ENCODE measurements at regions not wholly inside any gene's neighbourhood (a gene's known extent, or its start where the extent isn't known, plus 50 kb on each side); places are given as distances from the start of the nearest gene placed in this dataset.
"Not testable (repeated sequence)": the region's sequence is repeated elsewhere in the genome, so short reads cannot be mapped to it uniquely, and the experiment has no call there.

DNA sequence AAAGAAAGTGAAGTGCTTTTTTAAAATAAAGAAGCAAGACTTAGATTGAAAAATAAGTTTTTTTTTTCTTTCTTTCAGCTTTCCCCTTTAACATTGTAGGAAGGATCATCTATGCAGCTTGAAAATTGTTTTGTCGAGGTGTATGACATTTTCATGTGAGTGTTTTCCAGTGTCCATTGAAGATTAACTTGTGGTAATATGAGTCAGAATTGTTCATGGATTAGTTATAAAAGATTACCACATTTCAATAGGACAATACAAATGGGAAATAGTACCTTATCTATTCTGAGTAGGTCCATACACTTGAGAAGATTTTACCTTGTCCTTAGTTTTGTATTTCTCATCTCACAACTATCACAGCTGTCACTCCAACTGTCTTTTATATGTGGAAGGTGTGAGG lies 1234.7 kb downstream of the NSUN3 start:
- Mint-ChIP-seq H3K27me3 (no peaks in the 10 kb centered on the region), H3K36me3 (no peaks in the 10 kb centered on the region), H3K4me3 (no peak overlapping the region), H3K9me3 (peaks cover 2% of the 10 kb centered on the region), H3K27ac (no peak overlapping the region), H3K4me1 (no peaks in the 10 kb centered on the region)
- DNase-seq (ENCODE audit: low spot score in 2 of 2) (no peak), ATAC-seq (ENCODE audit: low read depth) (no peak)

DNA sequence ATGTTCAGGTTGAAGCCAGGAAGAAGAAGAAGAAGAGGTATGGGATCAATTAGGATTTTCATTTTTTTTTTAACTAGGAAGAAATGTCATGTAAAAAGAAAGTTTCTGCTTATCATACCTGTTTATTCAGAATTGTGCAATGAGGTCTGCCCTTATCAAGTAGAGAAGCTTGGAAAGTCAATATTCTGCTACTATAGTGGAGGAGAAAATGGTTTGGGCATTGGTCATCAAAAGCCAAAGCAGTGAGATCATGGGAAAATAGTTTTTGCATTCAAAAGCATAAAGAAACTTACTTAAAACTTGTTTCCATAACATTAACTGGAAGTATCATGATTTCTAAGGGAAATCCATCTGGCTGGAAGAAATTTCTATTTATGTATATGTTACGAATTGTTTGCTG lies 1239.2 kb downstream of the NSUN3 start:
- Mint-ChIP-seq H3K27me3 (no peaks in the 10 kb centered on the region), H3K36me3 (no peaks in the 10 kb centered on the region), H3K9me3 (peaks cover 1% of the 10 kb centered on the region), H3K4me3 (no peak overlapping the region), H3K27ac (no peak overlapping the region), H3K4me1 (no peaks in the 10 kb centered on the region)
- DNase-seq (ENCODE audit: low spot score in 2 of 2) = no peak
- no peak for ATAC-seq (ENCODE audit: low read depth)

GRCh38 chr3:95310560-95310959 lies 1247.7 kb downstream of the NSUN3 start:
- Mint-ChIP-seq H3K27ac (no peak overlapping the region), H3K4me3 (no peak overlapping the region), H3K4me1 (no peaks in the 10 kb centered on the region), H3K36me3 (no peaks in the 10 kb centered on the region), H3K27me3 (no peaks in the 10 kb centered on the region), H3K9me3 (peaks cover 3% of the 10 kb centered on the region)
- ATAC-seq (ENCODE audit: low read depth) = no peak
- DNase-seq (ENCODE audit: low spot score in 2 of 2) = no peak

GRCh38 chr3:95311272-95311671 lies 1248.4 kb downstream of the NSUN3 start:
- Mint-ChIP-seq H3K4me3 (no peak overlapping the region), H3K36me3 (no peaks in the 10 kb centered on the region), H3K27ac (no peak overlapping the region), H3K27me3 (no peaks in the 10 kb centered on the region), H3K9me3 (peaks cover 3% of the 10 kb centered on the region), H3K4me1 (no peaks in the 10 kb centered on the region)
- DNase-seq (ENCODE audit: low spot score in 2 of 2) (no peak), ATAC-seq (ENCODE audit: low read depth) (no peak)

DNA sequence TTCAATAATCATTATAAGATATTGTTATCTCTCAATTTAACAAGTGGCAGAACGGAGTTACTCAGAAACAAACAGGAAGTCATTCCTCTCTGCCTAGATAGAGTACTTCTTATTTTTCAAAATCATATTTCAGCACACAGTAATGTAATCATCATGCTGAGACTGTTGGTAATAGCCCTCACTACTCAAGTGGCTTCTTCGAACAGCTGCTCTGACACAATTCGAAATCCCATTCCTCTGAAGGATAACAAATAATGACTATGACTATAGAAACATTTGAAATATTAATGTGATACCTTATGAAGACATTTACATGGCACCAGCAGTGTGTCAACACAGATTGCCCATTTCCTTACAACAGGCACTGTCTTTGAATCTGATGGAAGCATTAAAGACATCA lies 1249.8 kb downstream of the NSUN3 start:
- Mint-ChIP-seq H3K4me3 (no peak overlapping the region), H3K36me3 (no peaks in the 10 kb centered on the region), H3K27ac (no peak overlapping the region), H3K27me3 (no peaks in the 10 kb centered on the region), H3K4me1 (no peaks in the 10 kb centered on the region), H3K9me3 (peaks cover 6% of the 10 kb centered on the region)
- no peak for ATAC-seq (ENCODE audit: low read depth)
- no peak for DNase-seq (ENCODE audit: low spot score in 2 of 2)

DNA sequence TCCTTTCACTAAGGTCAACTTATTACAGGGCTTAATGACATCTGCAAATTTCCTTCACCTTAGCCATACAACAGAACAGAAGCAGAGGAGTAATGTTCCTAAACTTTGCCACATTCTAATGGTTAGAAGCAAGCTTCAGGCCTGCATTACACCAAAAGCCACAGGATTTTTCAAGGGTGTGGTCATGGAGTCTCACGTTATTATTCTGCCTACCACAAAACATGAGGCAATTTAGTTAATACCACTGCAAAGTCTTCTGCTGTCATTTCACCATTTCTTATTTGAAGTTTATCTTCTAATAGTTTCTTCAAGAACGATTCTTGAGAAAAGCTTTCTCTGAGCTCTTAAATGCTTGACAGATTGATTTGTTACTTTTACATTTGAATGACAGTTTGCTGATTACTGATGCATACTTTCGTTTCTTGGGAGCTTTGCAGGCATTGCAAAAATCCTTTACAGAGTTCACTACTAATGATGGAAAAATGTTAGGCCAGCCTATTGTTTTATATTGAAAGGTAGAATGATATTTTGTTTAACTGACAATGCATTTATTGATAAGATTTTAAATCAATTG lies 1257.1 kb downstream of the NSUN3 start:
- DNase-seq (ENCODE audit: low spot score in 2 of 2) = no peak
- Mint-ChIP-seq H3K4me1 (no peaks in the 10 kb centered on the region), H3K4me3 (no peak overlapping the region), H3K36me3 (no peaks in the 10 kb centered on the region), H3K27me3 (no peaks in the 10 kb centered on the region), H3K9me3 (peaks cover 6% of the 10 kb centered on the region), H3K27ac (no peak overlapping the region)
- no peak for ATAC-seq (ENCODE audit: low read depth)

DNA sequence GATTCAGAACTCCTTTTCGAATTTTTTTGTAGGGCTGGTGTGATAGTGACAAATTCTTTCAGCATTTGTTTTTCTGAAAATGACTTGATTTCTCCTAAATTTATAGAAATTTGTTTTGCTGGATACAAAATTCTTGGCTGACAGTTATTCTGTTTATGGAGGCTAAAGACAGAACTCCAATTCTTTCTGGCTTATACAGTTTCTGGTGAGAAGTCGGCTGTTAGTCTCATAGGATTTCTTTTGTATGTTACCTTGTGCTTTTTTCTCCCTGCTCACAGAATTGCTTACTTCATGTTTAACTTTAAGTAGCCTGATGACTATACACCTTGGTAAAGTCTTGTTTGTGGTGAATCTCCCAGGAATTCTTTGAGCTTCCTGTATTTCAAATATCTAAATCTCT lies 1264.6 kb downstream of the NSUN3 start:
- ATAC-seq (ENCODE audit: low read depth) = no peak
- H3K4me3 Mint-ChIP-seq = no peak overlapping the region
- H3K27ac Mint-ChIP-seq = no peak overlapping the region
- peaks cover 4% of the 10 kb centered on the region for H3K9me3 Mint-ChIP-seq
- H3K27me3 Mint-ChIP-seq = no peaks in the 10 kb centered on the region
- no peaks in the 10 kb centered on the region for H3K36me3 Mint-ChIP-seq
- no peaks in the 10 kb centered on the region for H3K4me1 Mint-ChIP-seq
- DNase-seq (ENCODE audit: low spot score in 2 of 2) = no peak

DNA sequence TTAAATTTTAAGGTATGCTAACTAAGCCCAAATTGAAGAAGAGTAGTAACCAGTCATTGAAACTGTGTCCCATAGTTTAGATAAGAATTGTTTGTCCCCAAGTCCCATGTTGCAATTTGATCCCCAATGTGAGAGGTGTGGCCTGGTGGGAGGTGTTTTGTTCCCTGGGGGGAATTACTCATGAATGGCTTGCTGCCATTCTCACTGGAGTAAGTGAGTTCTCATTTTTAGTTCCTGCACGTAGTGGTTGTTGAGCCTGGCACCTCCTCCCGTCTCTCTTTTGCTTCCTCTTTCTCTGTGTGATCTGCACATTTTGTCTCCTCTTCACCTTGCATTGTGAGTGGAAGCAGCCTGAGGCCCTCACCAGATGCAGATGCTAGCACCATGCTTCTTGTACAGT lies 1271.0 kb downstream of the NSUN3 start:
- H3K27ac Mint-ChIP-seq = no peak overlapping the region
- H3K4me1 Mint-ChIP-seq = no peaks in the 10 kb centered on the region
- no peaks in the 10 kb centered on the region for H3K27me3 Mint-ChIP-seq
- ATAC-seq (ENCODE audit: low read depth) (no peak), DNase-seq (ENCODE audit: low spot score in 2 of 2) (no peak)
- peaks cover 1% of the 10 kb centered on the region for H3K9me3 Mint-ChIP-seq
- no peak overlapping the region for H3K4me3 Mint-ChIP-seq
- no peaks in the 10 kb centered on the region for H3K36me3 Mint-ChIP-seq

DNA sequence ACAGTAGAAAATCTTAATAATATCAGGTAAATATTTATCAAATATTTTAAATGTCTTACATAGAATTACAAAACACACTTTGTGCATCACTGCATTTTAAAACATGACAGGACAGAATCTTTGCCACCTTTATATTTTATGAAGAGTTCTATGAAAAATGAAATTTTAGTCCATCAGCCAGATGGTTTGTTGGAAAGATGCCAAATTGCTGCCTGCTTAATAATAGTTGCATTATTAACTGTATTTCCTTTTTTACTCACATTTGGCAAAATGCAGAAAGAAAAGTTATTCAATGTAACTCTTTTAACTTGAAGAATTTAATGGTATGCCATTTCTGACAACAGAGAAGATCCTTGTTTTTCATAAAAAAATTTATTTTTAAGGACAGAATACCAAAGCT lies 1271.6 kb downstream of the NSUN3 start:
- Mint-ChIP-seq H3K9me3 (peaks cover 1% of the 10 kb centered on the region), H3K27me3 (no peaks in the 10 kb centered on the region), H3K4me1 (no peaks in the 10 kb centered on the region), H3K36me3 (no peaks in the 10 kb centered on the region), H3K27ac (no peak overlapping the region), H3K4me3 (no peak overlapping the region)
- DNase-seq (ENCODE audit: low spot score in 2 of 2) (no peak), ATAC-seq (ENCODE audit: low read depth) (no peak)

GRCh38 chr3:95335517-95335916 lies 1272.7 kb downstream of the NSUN3 start:
- Mint-ChIP-seq H3K4me1 (no peaks in the 10 kb centered on the region), H3K36me3 (no peaks in the 10 kb centered on the region), H3K9me3 (peaks cover 5% of the 10 kb centered on the region), H3K27me3 (no peaks in the 10 kb centered on the region), H3K27ac (no peak overlapping the region), H3K4me3 (no peak overlapping the region)
- ATAC-seq (ENCODE audit: low read depth) (no peak), DNase-seq (ENCODE audit: low spot score in 2 of 2) (no peak)

DNA sequence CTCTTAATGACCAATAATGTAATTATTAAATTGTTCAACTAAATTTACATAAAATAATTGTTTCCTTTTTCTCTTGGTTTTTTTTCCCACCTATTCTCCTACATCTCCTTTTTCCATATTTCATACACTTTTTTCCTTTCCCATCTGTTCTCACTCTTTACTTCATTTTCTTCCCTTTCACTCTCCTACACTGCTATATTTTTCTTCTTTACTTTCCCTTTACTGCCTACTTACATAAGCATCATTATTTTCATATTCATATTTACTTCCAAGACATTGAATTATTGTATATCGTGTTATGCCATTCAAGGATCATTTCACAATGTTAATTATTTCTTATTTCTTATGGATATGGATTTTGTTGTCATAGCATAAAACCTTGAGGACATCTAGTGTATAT lies 1275.6 kb downstream of the NSUN3 start:
- no peak for DNase-seq (ENCODE audit: low spot score in 2 of 2)
- no peak overlapping the region for H3K27ac Mint-ChIP-seq
- H3K36me3 Mint-ChIP-seq = no peaks in the 10 kb centered on the region
- ATAC-seq (ENCODE audit: low read depth) = no peak
- no peaks in the 10 kb centered on the region for H3K4me1 Mint-ChIP-seq
- H3K9me3 Mint-ChIP-seq = peaks cover 5% of the 10 kb centered on the region
- no peak overlapping the region for H3K4me3 Mint-ChIP-seq
- no peaks in the 10 kb centered on the region for H3K27me3 Mint-ChIP-seq

GRCh38 chr3:95341314-95341713 lies 1278.5 kb downstream of the NSUN3 start:
- no peak overlapping the region for H3K27ac Mint-ChIP-seq
- H3K36me3 Mint-ChIP-seq = no peaks in the 10 kb centered on the region
- peaks cover 4% of the 10 kb centered on the region for H3K9me3 Mint-ChIP-seq
- ATAC-seq (ENCODE audit: low read depth) = no peak
- no peaks in the 10 kb centered on the region for H3K4me1 Mint-ChIP-seq
- no peaks in the 10 kb centered on the region for H3K27me3 Mint-ChIP-seq
- no peak overlapping the region for H3K4me3 Mint-ChIP-seq
- no peak for DNase-seq (ENCODE audit: low spot score in 2 of 2)

- Mint-ChIP-seq H3K36me3 (no peaks in the 10 kb centered on the region), H3K4me3 (no peak overlapping the region), H3K27me3 (no peaks in the 10 kb centered on the region), H3K27ac (no peak overlapping the region), H3K4me1 (no peaks in the 10 kb centered on the region), H3K9me3 (peaks cover 4% of the 10 kb centered on the region)
- no peak for ATAC-seq (ENCODE audit: low read depth)
- no peak for DNase-seq (ENCODE audit: low spot score in 2 of 2)
These were observed 1280.4 kb downstream of the NSUN3 start for GRCh38 chr3:95343228-95343627.

DNA sequence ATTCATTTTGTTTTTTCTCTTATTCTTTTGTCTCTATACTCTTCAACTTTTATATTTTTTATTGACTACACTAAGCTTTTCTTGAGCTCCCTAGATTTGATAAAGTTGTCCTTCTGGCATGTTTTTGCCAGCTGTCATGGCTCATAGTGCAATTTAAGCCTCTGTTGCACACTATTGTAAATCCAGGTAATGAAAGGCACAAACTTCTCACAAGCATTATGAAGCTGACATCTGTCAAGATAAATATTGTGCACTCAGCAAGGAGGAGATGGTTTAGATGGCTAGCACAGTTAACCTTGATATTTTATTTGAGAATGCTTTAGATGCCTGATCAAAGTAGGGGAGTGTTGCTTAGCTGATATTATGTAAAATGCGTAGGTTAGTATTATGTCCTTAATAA lies 1280.9 kb downstream of the NSUN3 start:
- no peak for DNase-seq (ENCODE audit: low spot score in 2 of 2)
- Mint-ChIP-seq H3K27ac (no peak overlapping the region), H3K36me3 (no peaks in the 10 kb centered on the region), H3K27me3 (no peaks in the 10 kb centered on the region), H3K9me3 (peaks cover 4% of the 10 kb centered on the region), H3K4me3 (no peak overlapping the region), H3K4me1 (no peaks in the 10 kb centered on the region)
- no peak for ATAC-seq (ENCODE audit: low read depth)

- not testable (repeated sequence) for ATAC-seq (ENCODE audit: low read depth); H3K4me1 Mint-ChIP-seq; DNase-seq (ENCODE audit: low spot score in 2 of 2); H3K4me3 Mint-ChIP-seq; H3K27ac Mint-ChIP-seq; H3K36me3 Mint-ChIP-seq; H3K9me3 Mint-ChIP-seq; H3K27me3 Mint-ChIP-seq
These were observed 1285.1 kb downstream of the NSUN3 start for GRCh38 chr3:95347936-95348335.
